HG02642 (cell line): ENCODE measurements at regions not wholly inside any gene's neighbourhood (a gene's known extent, or its start where the extent isn't known, plus 50 kb on each side); places are given as distances from the start of the nearest gene placed in this dataset.
"Not testable (repeated sequence)": the region's sequence is repeated elsewhere in the genome, so short reads cannot be mapped to it uniquely, and the experiment has no call there.

ENCODE experiments used
- ATAC-seq: cut with Tn5 transposase; IDR thresholded peaks from one replicate; pipeline ENCODE4 v1.9.1; 2021; ENCODE audit warnings: mild to moderate bottlenecking; ENCODE audit not compliant: unreplicated experiment, poor library complexity

- ATAC-seq = not testable (repeated sequence)
These were observed 250.1 kb upstream of the NRP1 start for GRCh38 chr10:33584596-33584995.

GRCh38 chr10:33579996-33580395, 245.5 kb upstream of the NRP1 start:
- ATAC-seq = no peak

- ATAC-seq = no peak
These were observed 239.1 kb upstream of the NRP1 start for GRCh38 chr10:33573606-33574005.

- ATAC-seq = no peak
These were observed 237.1 kb upstream of the NRP1 start for GRCh38 chr10:33571616-33572015.

- no peak for ATAC-seq
These were observed 236.0 kb upstream of the NRP1 start for GRCh38 chr10:33570495-33570894.

- ATAC-seq = no peak
These were observed 235.2 kb upstream of the NRP1 start for GRCh38 chr10:33569702-33570101.

GRCh38 chr10:33566426-33566825, 232.0 kb upstream of the NRP1 start:
- ATAC-seq = no peak

- ATAC-seq = no peak
These were observed 231.5 kb upstream of the NRP1 start for GRCh38 chr10:33566001-33566400.

GRCh38 chr10:33565231-33565630, 230.8 kb upstream of the NRP1 start:
- ATAC-seq = no peak

GRCh38 chr10:33559105-33559504, 224.6 kb upstream of the NRP1 start:
- no peak for ATAC-seq

- ATAC-seq = no peak
These were observed 222.8 kb upstream of the NRP1 start for GRCh38 chr10:33557313-33557712.

- no peak for ATAC-seq
These were observed 222.2 kb upstream of the NRP1 start for GRCh38 chr10:33556620-33557019.

- no peak for ATAC-seq
These were observed 221.6 kb upstream of the NRP1 start for GRCh38 chr10:33556103-33556502.

- no peak for ATAC-seq
These were observed 219.5 kb upstream of the NRP1 start for GRCh38 chr10:33553748-33554571.

- no peak for ATAC-seq
These were observed 217.8 kb upstream of the NRP1 start for GRCh38 chr10:33552290-33552689.

GRCh38 chr10:33550811-33551210, 216.3 kb upstream of the NRP1 start:
- no peak for ATAC-seq

GRCh38 chr10:33547976-33548375, 213.5 kb upstream of the NRP1 start:
- ATAC-seq = no peak

GRCh38 chr10:33546031-33546430, 211.6 kb upstream of the NRP1 start:
- ATAC-seq = no peak

GRCh38 chr10:33542752-33543505, 208.5 kb upstream of the NRP1 start:
- no peak for ATAC-seq

GRCh38 chr10:33539116-33539515, 204.6 kb upstream of the NRP1 start:
- no peak for ATAC-seq

- no peak for ATAC-seq
These were observed 202.6 kb upstream of the NRP1 start for GRCh38 chr10:33537066-33537465.

GRCh38 chr10:33536508-33536907, 202.0 kb upstream of the NRP1 start:
- no peak for ATAC-seq
